ENCODE measurements at regions not wholly inside any gene's neighbourhood (a gene's known extent, or its start where the extent isn't known, plus 50 kb on each side); places are given as distances from the start of the nearest gene placed in this dataset.

- H3K27ac Mint-ChIP-seq: no peak overlapping the region
- H3K27me3 Mint-ChIP-seq (ENCODE audit: low read depth): peaks cover 16% of the 10 kb centered on the region
- no peaks in the 10 kb centered on the region for H3K9me3 Mint-ChIP-seq
- no peaks in the 10 kb centered on the region for H3K36me3 Mint-ChIP-seq (ENCODE audit: low read depth)
- H3K4me3 Mint-ChIP-seq: no peak overlapping the region
- H3K4me1 Mint-ChIP-seq (ENCODE audit: low read depth): no peaks in the 10 kb centered on the region
Observed at GRCh38 chr15:70192490-70192889, 94.8 kb upstream of the TLE3 start.

- Mint-ChIP-seq H3K27ac (no peak overlapping the region), H3K27me3 (ENCODE audit: low read depth) (peaks cover 16% of the 10 kb centered on the region), H3K4me1 (ENCODE audit: low read depth) (no peaks in the 10 kb centered on the region), H3K4me3 (no peak overlapping the region), H3K36me3 (ENCODE audit: low read depth) (no peaks in the 10 kb centered on the region), H3K9me3 (no peaks in the 10 kb centered on the region)
Observed at GRCh38 chr15:70192041-70192440, 94.3 kb upstream of the TLE3 start.

- no peak overlapping the region for H3K4me3 Mint-ChIP-seq
- H3K36me3 Mint-ChIP-seq (ENCODE audit: low read depth): no peaks in the 10 kb centered on the region
- H3K4me1 Mint-ChIP-seq (ENCODE audit: low read depth): no peaks in the 10 kb centered on the region
- H3K27me3 Mint-ChIP-seq (ENCODE audit: low read depth): peaks cover 16% of the 10 kb centered on the region
- no peaks in the 10 kb centered on the region for H3K9me3 Mint-ChIP-seq
- no peak overlapping the region for H3K27ac Mint-ChIP-seq
Observed at GRCh38 chr15:70190965-70191364, 93.2 kb upstream of the TLE3 start.

GRCh38 chr15:70189826-70190695, 92.3 kb upstream of the TLE3 start:
- H3K27ac Mint-ChIP-seq: no peak overlapping the region
- peaks cover 16% of the 10 kb centered on the region for H3K27me3 Mint-ChIP-seq (ENCODE audit: low read depth)
- no peaks in the 10 kb centered on the region for H3K9me3 Mint-ChIP-seq
- H3K36me3 Mint-ChIP-seq (ENCODE audit: low read depth): no peaks in the 10 kb centered on the region
- no peaks in the 10 kb centered on the region for H3K4me1 Mint-ChIP-seq (ENCODE audit: low read depth)
- H3K4me3 Mint-ChIP-seq: no peak overlapping the region

GRCh38 chr15:70188286-70188685, 90.6 kb upstream of the TLE3 start:
- H3K4me1 Mint-ChIP-seq (ENCODE audit: low read depth): no peaks in the 10 kb centered on the region
- H3K27ac Mint-ChIP-seq: no peak overlapping the region
- H3K36me3 Mint-ChIP-seq (ENCODE audit: low read depth): no peaks in the 10 kb centered on the region
- no peaks in the 10 kb centered on the region for H3K9me3 Mint-ChIP-seq
- H3K4me3 Mint-ChIP-seq: no peak overlapping the region
- peaks cover 14% of the 10 kb centered on the region for H3K27me3 Mint-ChIP-seq (ENCODE audit: low read depth)

GRCh38 chr15:70187331-70187730, 89.6 kb upstream of the TLE3 start:
- Mint-ChIP-seq H3K36me3 (ENCODE audit: low read depth) (no peaks in the 10 kb centered on the region), H3K4me3 (no peak overlapping the region), H3K27ac (no peak overlapping the region), H3K4me1 (ENCODE audit: low read depth) (no peaks in the 10 kb centered on the region), H3K9me3 (no peaks in the 10 kb centered on the region), H3K27me3 (ENCODE audit: low read depth) (peaks cover 14% of the 10 kb centered on the region)

- H3K36me3 Mint-ChIP-seq (ENCODE audit: low read depth): no peaks in the 10 kb centered on the region
- H3K9me3 Mint-ChIP-seq: no peaks in the 10 kb centered on the region
Observed at GRCh38 chr15:70186152-70186551, 88.4 kb upstream of the TLE3 start.

GRCh38 chr15:70185251-70185711, 87.6 kb upstream of the TLE3 start:
- Mint-ChIP-seq H3K27ac (no peak overlapping the region), H3K4me3 (no peak overlapping the region), H3K9me3 (no peaks in the 10 kb centered on the region), H3K4me1 (ENCODE audit: low read depth) (no peaks in the 10 kb centered on the region), H3K27me3 (ENCODE audit: low read depth) (peaks cover 14% of the 10 kb centered on the region), H3K36me3 (ENCODE audit: low read depth) (no peaks in the 10 kb centered on the region)

More at GRCh38 chr15:70186152-70186551, 88.4 kb upstream of the TLE3 start:
- Mint-ChIP-seq H3K27ac (no peak overlapping the region), H3K4me1 (ENCODE audit: low read depth) (no peaks in the 10 kb centered on the region), H3K27me3 (ENCODE audit: low read depth) (peaks cover 10% of the 10 kb centered on the region), H3K4me3 (no peak overlapping the region)

GRCh38 chr15:70182858-70183695, 85.4 kb upstream of the TLE3 start:
- Mint-ChIP-seq H3K27ac (no peak overlapping the region), H3K9me3 (no peaks in the 10 kb centered on the region), H3K36me3 (ENCODE audit: low read depth) (no peaks in the 10 kb centered on the region), H3K4me1 (ENCODE audit: low read depth) (no peaks in the 10 kb centered on the region), H3K4me3 (no peak overlapping the region), H3K27me3 (ENCODE audit: low read depth) (peaks cover 29% of the 10 kb centered on the region)

- Mint-ChIP-seq H3K27ac (no peak overlapping the region), H3K9me3 (no peaks in the 10 kb centered on the region), H3K27me3 (ENCODE audit: low read depth) (peaks cover 29% of the 10 kb centered on the region), H3K36me3 (ENCODE audit: low read depth) (no peaks in the 10 kb centered on the region), H3K4me1 (ENCODE audit: low read depth) (no peaks in the 10 kb centered on the region), H3K4me3 (no peak overlapping the region)
Observed at GRCh38 chr15:70181626-70182255, 84.0 kb upstream of the TLE3 start.

GRCh38 chr15:70180186-70180875, 82.6 kb upstream of the TLE3 start:
- H3K4me3 Mint-ChIP-seq: no peak overlapping the region
- no peaks in the 10 kb centered on the region for H3K4me1 Mint-ChIP-seq (ENCODE audit: low read depth)
- no peaks in the 10 kb centered on the region for H3K9me3 Mint-ChIP-seq
- no peak overlapping the region for H3K27ac Mint-ChIP-seq
- H3K27me3 Mint-ChIP-seq (ENCODE audit: low read depth): peaks cover 29% of the 10 kb centered on the region
- no peaks in the 10 kb centered on the region for H3K36me3 Mint-ChIP-seq (ENCODE audit: low read depth)

GRCh38 chr15:70179309-70179892, 81.7 kb upstream of the TLE3 start:
- H3K4me3 Mint-ChIP-seq: no peak overlapping the region
- H3K9me3 Mint-ChIP-seq: no peaks in the 10 kb centered on the region
- no peak overlapping the region for H3K27ac Mint-ChIP-seq
- peaks cover 28% of the 10 kb centered on the region for H3K27me3 Mint-ChIP-seq (ENCODE audit: low read depth)
- no peaks in the 10 kb centered on the region for H3K4me1 Mint-ChIP-seq (ENCODE audit: low read depth)
- H3K36me3 Mint-ChIP-seq (ENCODE audit: low read depth): no peaks in the 10 kb centered on the region

GRCh38 chr15:70178335-70179084, 80.8 kb upstream of the TLE3 start:
- Mint-ChIP-seq H3K4me3 (no peak overlapping the region), H3K27me3 (ENCODE audit: low read depth) (peaks cover 34% of the 10 kb centered on the region), H3K27ac (no peak overlapping the region), H3K9me3 (no peaks in the 10 kb centered on the region), H3K4me1 (ENCODE audit: low read depth) (no peaks in the 10 kb centered on the region), H3K36me3 (ENCODE audit: low read depth) (no peaks in the 10 kb centered on the region)
